ENCODE measurements at regions not wholly inside any gene's neighbourhood (a gene's known extent, or its start where the extent isn't known, plus 50 kb on each side); places are given as distances from the start of the nearest gene placed in this dataset.

- H3K9me2 ChIP-seq (ENCODE audit: insufficient read depth): no peaks in the 10 kb centered on the region
- Mint-ChIP-seq H3K27ac (no peak overlapping the region), H3K36me3 (ENCODE audit: low read depth) (no peaks in the 10 kb centered on the region), H3K27me3 (ENCODE audit: insufficient read depth, low read depth, poor library complexity) (no peaks in the 10 kb centered on the region), H3K4me3 (no peak overlapping the region), H3K9me3 (no peaks in the 10 kb centered on the region), H3K4me1 (peaks cover 31% of the 10 kb centered on the region)
- no peaks in the 10 kb centered on the region for H3K79me2 ChIP-seq (replicated peaks; ENCODE audit: insufficient read depth)
- no peaks in the 10 kb centered on the region for H3K27me3 ChIP-seq (ENCODE audit: insufficient read depth)
- H3K36me3 ChIP-seq (ENCODE audit: insufficient read depth): no peaks in the 10 kb centered on the region
- H3K4me3 ChIP-seq: no peak overlapping the region
- DNase-seq (ENCODE audit: low spot score) (peak; percentile 59), ATAC-seq (peak; percentile 43)
- TF ChIP-seq STAT1 (IDR thresholded peaks at IDR 0.05; ENCODE audit: unreplicated experiment) (no peak), ZNF114 (CRISPR knock-in tag; IDR thresholded peaks at IDR 0.05) (no peak)
- H3F3A ChIP-seq (replicated peaks; ENCODE audit: low read depth): no peaks in the 10 kb centered on the region
- no peak overlapping the region for H2AFZ ChIP-seq
- peaks cover 20% of the 10 kb centered on the region for H3K4me1 ChIP-seq (ENCODE audit: insufficient read depth)
- H3K4me2 ChIP-seq: no peak overlapping the region
- H3K27ac ChIP-seq (ENCODE audit: low read depth): peak overlapping the region; percentile 61
- no peaks in the 10 kb centered on the region; the same call in 1 of the 2 replicates for H4K20me1 ChIP-seq (replicated peaks; ENCODE audit: insufficient read depth)
Observed at GRCh38 chr12:111158992-111159391, 209.9 kb downstream of the PHETA1 start.

DNA sequence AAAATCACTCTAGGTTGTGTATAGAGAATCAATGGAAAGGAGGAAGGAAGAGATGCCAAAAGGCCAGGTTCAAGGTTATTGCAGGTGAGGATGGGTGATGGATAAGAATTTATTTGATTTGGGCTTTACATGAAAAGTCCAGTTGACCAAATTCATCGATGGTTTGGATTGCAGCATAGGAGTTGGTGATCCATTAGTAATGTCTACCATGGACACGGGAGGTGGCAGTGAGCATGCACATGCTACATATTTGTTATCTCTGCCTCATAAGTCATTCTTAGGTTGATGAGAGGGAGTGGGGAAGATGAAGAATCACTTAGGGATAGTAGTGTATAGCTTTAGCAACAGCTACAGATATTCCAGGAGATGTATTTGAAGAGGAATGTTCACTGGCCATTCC is 211.4 kb downstream of the PHETA1 start:
- no peaks in the 10 kb centered on the region for H3K9me3 Mint-ChIP-seq
- H3K27me3 Mint-ChIP-seq (ENCODE audit: insufficient read depth, low read depth, poor library complexity): peaks cover 3% of the 10 kb centered on the region
- no peaks in the 10 kb centered on the region; the same call in 1 of the 2 replicates for H4K20me1 ChIP-seq (replicated peaks; ENCODE audit: insufficient read depth)
- no peaks in the 10 kb centered on the region for H3F3A ChIP-seq (replicated peaks; ENCODE audit: low read depth)
- peaks cover 25% of the 10 kb centered on the region for H3K4me1 ChIP-seq (ENCODE audit: insufficient read depth)
- H3K9me2 ChIP-seq (ENCODE audit: insufficient read depth): no peaks in the 10 kb centered on the region
- H3K4me3 ChIP-seq: no peak overlapping the region
- no peak for ATAC-seq
- no peak for DNase-seq (ENCODE audit: low spot score)
- no peak overlapping the region for H3K4me3 Mint-ChIP-seq
- H2AFZ ChIP-seq: no peak overlapping the region
- peaks cover 40% of the 10 kb centered on the region for H3K4me1 Mint-ChIP-seq
- no peak overlapping the region for H3K27ac ChIP-seq (ENCODE audit: low read depth)
- no peaks in the 10 kb centered on the region for H3K36me3 ChIP-seq (ENCODE audit: insufficient read depth)
- no peaks in the 10 kb centered on the region for H3K36me3 Mint-ChIP-seq (ENCODE audit: low read depth)
- no peak overlapping the region for H3K27ac Mint-ChIP-seq
- H3K27me3 ChIP-seq (ENCODE audit: insufficient read depth): no peaks in the 10 kb centered on the region
- no peaks in the 10 kb centered on the region for H3K79me2 ChIP-seq (replicated peaks; ENCODE audit: insufficient read depth)
- no peak overlapping the region for H3K4me2 ChIP-seq
- TF ChIP-seq EZH2phosphoT487 (IDR thresholded peaks at IDR 0.05; ENCODE audit: unreplicated experiment): no peak
- no peak for TF ChIP-seq NANOG (IDR thresholded peaks at IDR 0.05; ENCODE audit: borderline replicate concordance)
- TF ChIP-seq POLR2AphosphoS5 (IDR thresholded peaks at IDR 0.05; ENCODE audit: low read depth): no peak
- no peak for TF ChIP-seq EZH2 (IDR thresholded peaks at IDR 0.05; ENCODE audit: low read depth, unreplicated experiment)
- TF ChIP-seq, protein P1, sequence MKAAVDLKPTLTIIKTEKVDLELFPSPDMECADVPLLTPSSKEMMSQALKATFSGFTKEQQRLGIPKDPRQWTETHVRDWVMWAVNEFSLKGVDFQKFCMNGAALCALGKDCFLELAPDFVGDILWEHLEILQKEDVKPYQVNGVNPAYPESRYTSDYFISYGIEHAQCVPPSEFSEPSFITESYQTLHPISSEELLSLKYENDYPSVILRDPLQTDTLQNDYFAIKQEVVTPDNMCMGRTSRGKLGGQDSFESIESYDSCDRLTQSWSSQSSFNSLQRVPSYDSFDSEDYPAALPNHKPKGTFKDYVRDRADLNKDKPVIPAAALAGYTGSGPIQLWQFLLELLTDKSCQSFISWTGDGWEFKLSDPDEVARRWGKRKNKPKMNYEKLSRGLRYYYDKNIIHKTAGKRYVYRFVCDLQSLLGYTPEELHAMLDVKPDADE (IDR thresholded peaks at IDR 0.05): no peak
- TF ChIP-seq JUNB (IDR thresholded peaks at IDR 0.05; ENCODE audit: unreplicated experiment): no peak
- TF ChIP-seq, protein P2, sequence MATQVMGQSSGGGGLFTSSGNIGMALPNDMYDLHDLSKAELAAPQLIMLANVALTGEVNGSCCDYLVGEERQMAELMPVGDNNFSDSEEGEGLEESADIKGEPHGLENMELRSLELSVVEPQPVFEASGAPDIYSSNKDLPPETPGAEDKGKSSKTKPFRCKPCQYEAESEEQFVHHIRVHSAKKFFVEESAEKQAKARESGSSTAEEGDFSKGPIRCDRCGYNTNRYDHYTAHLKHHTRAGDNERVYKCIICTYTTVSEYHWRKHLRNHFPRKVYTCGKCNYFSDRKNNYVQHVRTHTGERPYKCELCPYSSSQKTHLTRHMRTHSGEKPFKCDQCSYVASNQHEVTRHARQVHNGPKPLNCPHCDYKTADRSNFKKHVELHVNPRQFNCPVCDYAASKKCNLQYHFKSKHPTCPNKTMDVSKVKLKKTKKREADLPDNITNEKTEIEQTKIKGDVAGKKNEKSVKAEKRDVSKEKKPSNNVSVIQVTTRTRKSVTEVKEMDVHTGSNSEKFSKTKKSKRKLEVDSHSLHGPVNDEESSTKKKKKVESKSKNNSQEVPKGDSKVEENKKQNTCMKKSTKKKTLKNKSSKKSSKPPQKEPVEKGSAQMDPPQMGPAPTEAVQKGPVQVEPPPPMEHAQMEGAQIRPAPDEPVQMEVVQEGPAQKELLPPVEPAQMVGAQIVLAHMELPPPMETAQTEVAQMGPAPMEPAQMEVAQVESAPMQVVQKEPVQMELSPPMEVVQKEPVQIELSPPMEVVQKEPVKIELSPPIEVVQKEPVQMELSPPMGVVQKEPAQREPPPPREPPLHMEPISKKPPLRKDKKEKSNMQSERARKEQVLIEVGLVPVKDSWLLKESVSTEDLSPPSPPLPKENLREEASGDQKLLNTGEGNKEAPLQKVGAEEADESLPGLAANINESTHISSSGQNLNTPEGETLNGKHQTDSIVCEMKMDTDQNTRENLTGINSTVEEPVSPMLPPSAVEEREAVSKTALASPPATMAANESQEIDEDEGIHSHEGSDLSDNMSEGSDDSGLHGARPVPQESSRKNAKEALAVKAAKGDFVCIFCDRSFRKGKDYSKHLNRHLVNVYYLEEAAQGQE (IDR thresholded peaks at IDR 0.05; ENCODE audit: unreplicated experiment): no peak
- TF ChIP-seq CREB1 (CRISPR knock-in tag; IDR thresholded peaks at IDR 0.05; ENCODE audit: low read depth): no peak
- no peak for TF ChIP-seq STAT1 (IDR thresholded peaks at IDR 0.05; ENCODE audit: unreplicated experiment)
- TF ChIP-seq ZNF114 (CRISPR knock-in tag; IDR thresholded peaks at IDR 0.05): no peak
- TF ChIP-seq, protein P3, sequence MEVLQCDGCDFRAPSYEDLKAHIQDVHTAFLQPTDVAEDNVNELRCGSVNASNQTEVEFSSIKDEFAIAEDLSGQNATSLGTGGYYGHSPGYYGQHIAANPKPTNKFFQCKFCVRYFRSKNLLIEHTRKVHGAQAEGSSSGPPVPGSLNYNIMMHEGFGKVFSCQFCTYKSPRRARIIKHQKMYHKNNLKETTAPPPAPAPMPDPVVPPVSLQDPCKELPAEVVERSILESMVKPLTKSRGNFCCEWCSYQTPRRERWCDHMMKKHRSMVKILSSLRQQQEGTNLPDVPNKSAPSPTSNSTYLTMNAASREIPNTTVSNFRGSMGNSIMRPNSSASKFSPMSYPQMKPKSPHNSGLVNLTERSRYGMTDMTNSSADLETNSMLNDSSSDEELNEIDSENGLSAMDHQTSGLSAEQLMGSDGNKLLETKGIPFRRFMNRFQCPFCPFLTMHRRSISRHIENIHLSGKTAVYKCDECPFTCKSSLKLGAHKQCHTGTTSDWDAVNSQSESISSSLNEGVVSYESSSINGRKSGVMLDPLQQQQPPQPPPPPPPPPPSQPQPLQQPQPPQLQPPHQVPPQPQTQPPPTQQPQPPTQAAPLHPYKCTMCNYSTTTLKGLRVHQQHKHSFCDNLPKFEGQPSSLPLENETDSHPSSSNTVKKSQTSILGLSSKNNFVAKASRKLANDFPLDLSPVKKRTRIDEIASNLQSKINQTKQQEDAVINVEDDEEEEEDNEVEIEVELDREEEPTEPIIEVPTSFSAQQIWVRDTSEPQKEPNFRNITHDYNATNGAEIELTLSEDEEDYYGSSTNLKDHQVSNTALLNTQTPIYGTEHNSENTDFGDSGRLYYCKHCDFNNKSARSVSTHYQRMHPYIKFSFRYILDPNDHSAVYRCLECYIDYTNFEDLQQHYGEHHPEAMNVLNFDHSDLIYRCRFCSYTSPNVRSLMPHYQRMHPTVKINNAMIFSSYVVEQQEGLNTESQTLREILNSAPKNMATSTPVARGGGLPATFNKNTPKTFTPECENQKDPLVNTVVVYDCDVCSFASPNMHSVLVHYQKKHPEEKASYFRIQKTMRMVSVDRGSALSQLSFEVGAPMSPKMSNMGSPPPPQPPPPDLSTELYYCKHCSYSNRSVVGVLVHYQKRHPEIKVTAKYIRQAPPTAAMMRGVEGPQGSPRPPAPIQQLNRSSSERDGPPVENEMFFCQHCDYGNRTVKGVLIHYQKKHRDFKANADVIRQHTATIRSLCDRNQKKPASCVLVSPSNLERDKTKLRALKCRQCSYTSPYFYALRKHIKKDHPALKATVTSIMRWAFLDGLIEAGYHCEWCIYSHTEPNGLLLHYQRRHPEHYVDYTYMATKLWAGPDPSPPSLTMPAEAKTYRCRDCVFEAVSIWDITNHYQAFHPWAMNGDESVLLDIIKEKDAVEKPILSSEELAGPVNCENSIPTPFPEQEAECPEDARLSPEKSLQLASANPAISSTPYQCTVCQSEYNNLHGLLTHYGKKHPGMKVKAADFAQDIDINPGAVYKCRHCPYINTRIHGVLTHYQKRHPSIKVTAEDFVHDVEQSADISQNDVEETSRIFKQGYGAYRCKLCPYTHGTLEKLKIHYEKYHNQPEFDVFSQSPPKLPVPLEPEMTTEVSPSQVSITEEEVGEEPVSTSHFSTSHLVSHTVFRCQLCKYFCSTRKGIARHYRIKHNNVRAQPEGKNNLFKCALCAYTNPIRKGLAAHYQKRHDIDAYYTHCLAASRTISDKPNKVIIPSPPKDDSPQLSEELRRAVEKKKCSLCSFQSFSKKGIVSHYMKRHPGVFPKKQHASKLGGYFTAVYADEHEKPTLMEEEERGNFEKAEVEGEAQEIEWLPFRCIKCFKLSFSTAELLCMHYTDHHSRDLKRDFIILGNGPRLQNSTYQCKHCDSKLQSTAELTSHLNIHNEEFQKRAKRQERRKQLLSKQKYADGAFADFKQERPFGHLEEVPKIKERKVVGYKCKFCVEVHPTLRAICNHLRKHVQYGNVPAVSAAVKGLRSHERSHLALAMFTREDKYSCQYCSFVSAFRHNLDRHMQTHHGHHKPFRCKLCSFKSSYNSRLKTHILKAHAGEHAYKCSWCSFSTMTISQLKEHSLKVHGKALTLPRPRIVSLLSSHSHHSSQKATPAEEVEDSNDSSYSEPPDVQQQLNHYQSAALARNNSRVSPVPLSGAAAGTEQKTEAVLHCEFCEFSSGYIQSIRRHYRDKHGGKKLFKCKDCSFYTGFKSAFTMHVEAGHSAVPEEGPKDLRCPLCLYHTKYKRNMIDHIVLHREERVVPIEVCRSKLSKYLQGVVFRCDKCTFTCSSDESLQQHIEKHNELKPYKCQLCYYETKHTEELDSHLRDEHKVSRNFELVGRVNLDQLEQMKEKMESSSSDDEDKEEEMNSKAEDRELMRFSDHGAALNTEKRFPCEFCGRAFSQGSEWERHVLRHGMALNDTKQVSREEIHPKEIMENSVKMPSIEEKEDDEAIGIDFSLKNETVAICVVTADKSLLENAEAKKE (CRISPR knock-in tag; IDR thresholded peaks at IDR 0.05): no peak
- TF ChIP-seq ZNF331 (CRISPR knock-in tag; IDR thresholded peaks at IDR 0.05; ENCODE audit: low read depth): no peak
